ENCODE measurements at regions not wholly inside any gene's neighbourhood (a gene's known extent, or its start where the extent isn't known, plus 50 kb on each side); places are given as distances from the start of the nearest gene placed in this dataset.

GRCh38 chr16:85353013-85353412 lies 240.7 kb upstream of the CIBAR2 start:
- ATAC-seq (no peak), DNase-seq (no peak)
- Histone ChIP-seq H3K36me3 (no peaks in the 10 kb centered on the region), H3K4me3 (no peak overlapping the region), H3K9me3 (no peaks in the 10 kb centered on the region), H3K27ac (no peak overlapping the region), H3K27me3 (no peaks in the 10 kb centered on the region), H3K4me1 (peaks cover 26% of the 10 kb centered on the region in 2 donors)
- in situ Hi-C loops (cut with MboI; ENCODE audit: low sequenced_read_pairs in 4 of 4) = no loop called here
- intact Hi-C loops (cut with DNase I; ENCODE audit: low total_unique reads) = loop anchor here (5.0 kb wide), 1 partner anchor 76 kb away; no protein-coding TSS in a partner anchor
- TF ChIP-seq POLR2A (IDR thresholded peaks at IDR 0.05) = no peak

GRCh38 chr16:85353839-85354685 lies 241.8 kb upstream of the CIBAR2 start:
- TF ChIP-seq CTCF (IDR thresholded peaks at IDR 0.05 in 4 of 5, conservative IDR thresholded peaks at IDR 0.05 in 1 of 5) (no peak), POLR2A (IDR thresholded peaks at IDR 0.05) (no peak)
- Histone ChIP-seq H3K27me3 (no peaks in the 10 kb centered on the region), H3K36me3 (no peaks in the 10 kb centered on the region), H3K4me1 (peaks cover 21 to 23% of the 10 kb centered on the region in 2 donors), H3K27ac (no peak overlapping the region), H3K9me3 (no peaks in the 10 kb centered on the region), H3K4me3 (no peak overlapping the region)
- intact Hi-C loops (cut with DNase I; ENCODE audit: low total_unique reads) = loop anchor here (5.0 kb wide), 1 partner anchor 77 kb away; no protein-coding TSS in a partner anchor
- ATAC-seq = no peak
- DNase-seq = no peak
- in situ Hi-C loops (cut with MboI; ENCODE audit: low sequenced_read_pairs in 4 of 4) = no loop called here

GRCh38 chr16:85354686-85355514 lies 242.6 kb upstream of the CIBAR2 start:
- in situ Hi-C loops (cut with MboI; ENCODE audit: low sequenced_read_pairs in 4 of 4) = no loop called here
- no peak for ATAC-seq
- no peak for DNase-seq

GRCh38 chr16:85355515-85355837 lies 243.2 kb upstream of the CIBAR2 start:
- in situ Hi-C loops (cut with MboI; ENCODE audit: low sequenced_read_pairs in 4 of 4) = no loop called here
- ATAC-seq (no peak), DNase-seq (no peak)
- Histone ChIP-seq H3K27me3 (no peaks in the 10 kb centered on the region), H3K36me3 (no peaks in the 10 kb centered on the region), H3K27ac (no peak overlapping the region), H3K4me1 (peaks cover 17 to 19% of the 10 kb centered on the region in 2 donors), H3K9me3 (no peaks in the 10 kb centered on the region), H3K4me3 (no peak overlapping the region)
- intact Hi-C loops (cut with DNase I; ENCODE audit: low total_unique reads) = no loop called here
- TF ChIP-seq CTCF (IDR thresholded peaks at IDR 0.05 in 4 of 5, conservative IDR thresholded peaks at IDR 0.05 in 1 of 5) = no peak
- TF ChIP-seq POLR2A (IDR thresholded peaks at IDR 0.05) = no peak

More at GRCh38 chr16:85354686-85355514, 242.6 kb upstream of the CIBAR2 start:
- Histone ChIP-seq H3K27me3 (no peaks in the 10 kb centered on the region), H3K27ac (no peak overlapping the region), H3K36me3 (no peaks in the 10 kb centered on the region), H3K9me3 (no peaks in the 10 kb centered on the region), H3K4me3 (no peak overlapping the region), H3K4me1 (peaks cover 17 to 21% of the 10 kb centered on the region in 2 donors)
- intact Hi-C loops (cut with DNase I; ENCODE audit: low total_unique reads) = loop anchor here (5.0 kb wide), 1 partner anchor 78 kb away; no protein-coding TSS in a partner anchor
- TF ChIP-seq CTCF (IDR thresholded peaks at IDR 0.05 in 4 of 5, conservative IDR thresholded peaks at IDR 0.05 in 1 of 5) (no peak), POLR2A (IDR thresholded peaks at IDR 0.05) (no peak)

- no peak overlapping the region for H3K4me3 ChIP-seq
- TF ChIP-seq CTCF (IDR thresholded peaks at IDR 0.05 in 4 of 5, conservative IDR thresholded peaks at IDR 0.05 in 1 of 5) (no peak), POLR2A (IDR thresholded peaks at IDR 0.05) (no peak)
- H3K27ac ChIP-seq = no peak overlapping the region
- H3K9me3 ChIP-seq = no peaks in the 10 kb centered on the region
- in situ Hi-C loops (cut with MboI; ENCODE audit: low sequenced_read_pairs in 4 of 4) (no loop called here), intact Hi-C loops (cut with DNase I; ENCODE audit: low total_unique reads) (no loop called here)
- DNase-seq (no peak), ATAC-seq (no peak)
- H3K4me1 ChIP-seq = peaks cover 10 to 14% of the 10 kb centered on the region in 2 donors
- no peaks in the 10 kb centered on the region for H3K27me3 ChIP-seq
- H3K36me3 ChIP-seq = no peaks in the 10 kb centered on the region
These were observed 243.9 kb upstream of the CIBAR2 start for GRCh38 chr16:85356157-85356556.
